NB4 (cell line): ENCODE measurements at regions not wholly inside any gene's neighbourhood (a gene's known extent, or its start where the extent isn't known, plus 50 kb on each side); places are given as distances from the start of the nearest gene placed in this dataset.

Experiments
- DNase-seq: peaks from one replicate; pipeline ENCODE4 v3.0.0; 2010; ENCODE audit warnings: low read depth
- H3K4me3 ChIP-seq: one replicate; pipeline ENCODE4 v1.5.1; 2011; ENCODE audit warnings: mild to moderate bottlenecking, low read depth, low read length, moderate library complexity
- MYC ChIP-seq: IDR thresholded peaks from 2 replicates; pipeline ENCODE4 v1.6.1; 2011; ENCODE audit warnings: low read depth, low read length
- POLR2A ChIP-seq: IDR thresholded peaks from 2 replicates; pipeline ENCODE4 v1.6.1; 2011; ENCODE audit warnings: mild to moderate bottlenecking; ENCODE audit not compliant: insufficient read length; ENCODE audit errors: extremely low read depth
- TF ChIP-seq, protein P1 (sequence below): IDR thresholded peaks from 2 replicates; pipeline ENCODE4 v1.6.1; 2011; ENCODE audit warnings: low read depth, low read length
- TF ChIP-seq, protein P2 (sequence below): IDR thresholded peaks from one replicate; pipeline ENCODE4 v1.5.1; 2012; ENCODE audit warnings: low read depth, low read length

DNA sequence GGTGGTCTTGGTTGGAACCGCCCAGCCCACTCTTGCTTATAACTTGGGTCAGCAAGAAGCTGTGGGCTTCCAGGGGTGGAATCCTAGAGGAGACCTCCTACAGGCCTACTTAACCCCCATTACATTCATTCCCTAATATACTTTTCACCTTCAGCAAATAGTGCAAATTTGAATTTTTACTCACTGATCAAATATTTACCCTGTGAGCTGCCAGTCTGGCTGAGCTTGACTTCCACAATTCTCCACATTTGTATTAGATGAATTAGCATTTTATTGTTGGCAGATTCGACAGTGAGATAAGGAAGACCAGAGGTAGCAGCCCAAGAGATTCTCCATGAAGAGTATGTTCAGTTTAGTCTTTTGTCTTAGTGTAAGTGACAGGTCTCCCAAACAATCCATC is 199.6 kb downstream of the BCOR start:
- no peak overlapping the region for H3K4me3 ChIP-seq
- no peak for DNase-seq

DNA sequence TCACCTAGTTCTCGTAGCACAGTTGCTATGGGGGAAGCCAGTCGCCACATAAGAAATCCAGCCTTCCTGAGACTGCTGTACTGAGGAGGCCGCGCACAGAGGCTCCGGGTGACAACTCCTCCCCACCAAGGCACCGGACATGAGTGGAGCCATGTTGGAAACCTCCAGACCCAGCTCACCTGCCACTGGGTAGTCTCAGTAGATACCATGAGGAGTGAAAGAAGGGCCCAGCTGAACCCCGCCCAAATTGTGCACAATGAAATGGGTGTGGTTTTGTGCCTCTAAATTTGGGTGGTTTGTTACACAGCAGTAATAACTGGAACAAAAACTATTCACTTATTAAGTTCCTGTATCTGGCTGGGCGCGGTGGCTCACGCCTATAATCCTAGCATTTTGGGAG is 198.7 kb downstream of the BCOR start:
- H3K4me3 ChIP-seq = no peak overlapping the region
- DNase-seq = no peak
- no peak for TF ChIP-seq POLR2A
- no peak for TF ChIP-seq MYC
- TF ChIP-seq, protein P1, sequence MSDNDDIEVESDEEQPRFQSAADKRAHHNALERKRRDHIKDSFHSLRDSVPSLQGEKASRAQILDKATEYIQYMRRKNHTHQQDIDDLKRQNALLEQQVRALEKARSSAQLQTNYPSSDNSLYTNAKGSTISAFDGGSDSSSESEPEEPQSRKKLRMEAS = no peak
- TF ChIP-seq, protein P2, sequence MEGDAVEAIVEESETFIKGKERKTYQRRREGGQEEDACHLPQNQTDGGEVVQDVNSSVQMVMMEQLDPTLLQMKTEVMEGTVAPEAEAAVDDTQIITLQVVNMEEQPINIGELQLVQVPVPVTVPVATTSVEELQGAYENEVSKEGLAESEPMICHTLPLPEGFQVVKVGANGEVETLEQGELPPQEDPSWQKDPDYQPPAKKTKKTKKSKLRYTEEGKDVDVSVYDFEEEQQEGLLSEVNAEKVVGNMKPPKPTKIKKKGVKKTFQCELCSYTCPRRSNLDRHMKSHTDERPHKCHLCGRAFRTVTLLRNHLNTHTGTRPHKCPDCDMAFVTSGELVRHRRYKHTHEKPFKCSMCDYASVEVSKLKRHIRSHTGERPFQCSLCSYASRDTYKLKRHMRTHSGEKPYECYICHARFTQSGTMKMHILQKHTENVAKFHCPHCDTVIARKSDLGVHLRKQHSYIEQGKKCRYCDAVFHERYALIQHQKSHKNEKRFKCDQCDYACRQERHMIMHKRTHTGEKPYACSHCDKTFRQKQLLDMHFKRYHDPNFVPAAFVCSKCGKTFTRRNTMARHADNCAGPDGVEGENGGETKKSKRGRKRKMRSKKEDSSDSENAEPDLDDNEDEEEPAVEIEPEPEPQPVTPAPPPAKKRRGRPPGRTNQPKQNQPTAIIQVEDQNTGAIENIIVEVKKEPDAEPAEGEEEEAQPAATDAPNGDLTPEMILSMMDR = no peak

More for the DNA sequence above, 199.6 kb downstream of the BCOR start:
- no peak for TF ChIP-seq POLR2A
- TF ChIP-seq, protein P2 = no peak
- TF ChIP-seq, protein P1 = no peak
- no peak for TF ChIP-seq MYC

DNA sequence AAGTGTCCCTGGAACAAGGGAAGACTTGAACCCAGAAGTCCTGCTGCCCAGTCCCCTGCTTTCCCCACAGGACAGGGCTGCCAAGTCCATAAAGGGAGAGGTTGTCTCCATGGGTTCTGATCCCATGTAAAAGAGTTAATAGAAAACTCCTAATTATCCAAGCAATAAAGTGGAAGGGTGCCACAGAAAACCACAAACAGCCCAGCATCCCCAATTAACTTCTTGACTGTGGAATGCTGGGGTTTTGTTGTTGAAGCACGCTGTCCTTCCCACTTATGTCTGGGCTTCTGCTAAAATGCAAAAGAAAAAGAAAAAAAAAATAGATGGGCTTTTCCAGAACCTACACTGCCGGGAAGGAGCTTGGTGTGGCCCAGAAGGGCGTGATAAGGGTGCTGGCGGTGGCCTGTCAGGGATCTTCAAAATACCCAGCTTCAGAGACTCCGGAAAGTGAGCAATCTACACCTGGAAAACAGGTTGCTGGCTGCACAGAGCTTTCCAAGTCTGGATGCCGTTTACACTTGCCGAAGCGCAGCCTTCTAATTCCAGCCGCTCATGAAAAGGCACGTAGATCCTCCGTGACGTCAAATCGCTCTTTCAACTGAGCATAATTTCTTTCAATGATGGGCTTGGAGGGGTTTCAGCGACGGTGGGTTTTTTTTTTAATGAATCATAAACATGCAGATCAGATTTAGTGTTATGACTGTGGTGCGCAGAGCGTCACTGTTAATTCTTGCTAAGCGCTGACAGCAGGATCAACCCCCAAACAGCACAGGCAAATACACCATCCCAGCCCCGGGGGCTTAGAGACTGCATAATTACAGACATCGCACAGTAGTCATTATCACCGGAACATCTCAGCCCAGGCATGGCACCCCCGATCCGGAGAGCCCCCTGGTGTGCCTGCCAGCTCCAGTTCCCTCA is 197.6 kb downstream of the BCOR start:
- no peak overlapping the region for H3K4me3 ChIP-seq
- DNase-seq = no peak
- TF ChIP-seq, protein P2 = no peak
- no peak for TF ChIP-seq MYC
- TF ChIP-seq, protein P1 = no peak
- TF ChIP-seq POLR2A = no peak

DNA sequence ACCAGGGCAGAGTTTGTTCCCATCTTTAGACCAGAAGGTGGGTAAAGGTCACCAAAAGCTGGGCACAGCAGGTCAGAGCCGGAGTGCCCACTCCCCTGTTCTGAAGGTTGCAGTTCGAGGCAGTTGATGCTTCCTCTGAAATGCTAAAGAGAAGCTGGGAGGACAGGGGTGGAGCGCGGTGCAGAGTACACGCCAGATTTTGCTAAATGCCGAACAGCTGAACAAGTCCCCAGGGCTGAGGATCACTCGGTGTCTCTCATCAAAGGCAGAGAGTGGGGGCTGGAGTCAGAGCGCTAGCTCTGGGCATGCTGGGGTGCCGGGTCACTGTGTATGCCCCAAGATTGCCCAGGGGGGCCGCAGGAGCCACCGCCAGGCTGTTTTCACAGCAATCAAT is 197.0 kb downstream of the BCOR start:
- DNase-seq = no peak
- TF ChIP-seq, protein P1 = no peak
- TF ChIP-seq MYC = no peak
- H3K4me3 ChIP-seq = no peak overlapping the region

DNA sequence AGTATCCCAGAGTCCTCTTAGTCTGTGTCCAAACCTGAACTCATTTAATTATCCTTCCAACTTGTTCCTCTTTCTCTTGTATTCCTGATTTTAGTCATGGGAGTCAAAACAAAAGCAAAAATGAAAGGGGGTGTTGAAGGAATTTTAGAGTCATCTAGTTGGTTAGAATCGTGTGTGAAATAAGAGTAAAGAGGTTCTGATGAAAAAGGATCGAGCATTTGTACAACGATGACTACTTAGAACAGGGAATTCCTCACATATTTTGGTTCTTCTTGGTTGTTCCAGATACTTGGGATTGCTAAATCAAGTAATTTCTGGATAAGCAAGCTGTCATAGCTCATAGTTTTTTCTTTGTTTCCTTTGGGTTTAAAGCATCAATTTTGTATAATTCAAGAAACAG is 194.4 kb downstream of the BCOR start:
- no peak overlapping the region for H3K4me3 ChIP-seq
- TF ChIP-seq MYC (no peak), POLR2A (no peak)
- TF ChIP-seq, protein P1 = no peak
- TF ChIP-seq, protein P2 = no peak
- no peak for DNase-seq

DNA sequence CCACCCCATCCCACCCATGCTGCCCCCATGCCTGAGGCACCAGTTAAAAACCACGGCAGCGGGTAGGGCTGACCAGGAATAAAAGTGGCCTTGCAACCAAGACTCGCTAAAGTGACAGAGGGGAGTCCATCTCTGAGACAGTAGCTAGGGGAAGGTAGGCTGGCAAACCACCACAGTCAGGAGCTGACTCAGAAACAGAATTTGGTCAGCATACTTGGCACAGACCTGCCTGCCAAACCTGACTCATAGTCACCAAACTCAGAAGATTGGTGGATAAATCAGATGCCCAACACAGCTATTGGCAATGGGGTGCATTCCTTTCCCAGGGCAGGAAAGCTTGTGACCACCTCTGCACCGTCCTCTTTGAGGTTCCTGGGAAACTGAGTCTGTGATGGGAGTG is 193.8 kb downstream of the BCOR start:
- no peak for TF ChIP-seq MYC
- TF ChIP-seq POLR2A = no peak
- TF ChIP-seq, protein P2 = no peak
- TF ChIP-seq, protein P1 = no peak
- no peak for DNase-seq
- no peak overlapping the region for H3K4me3 ChIP-seq
